Muscle of back (tissue), 3 donors: ENCODE measurements at regions not wholly inside any gene's neighbourhood (a gene's known extent, or its start where the extent isn't known, plus 50 kb on each side); places are given as distances from the start of the nearest gene placed in this dataset.
A peak's percentile ranks its signal among the peaks of the same experiment; 100 is the strongest.

Experiments used
- DNase-seq, 3 donors: peaks; one replicate each; pipeline versions ENCODE4 v3.0.0 to v3.0.0-alpha.2; 2013

GRCh38 chr13:33372251-33372919, 86.8 kb upstream of the STARD13 start:
- no peak for DNase-seq

- no peak for DNase-seq
Measured at GRCh38 chr13:33373624-33374023, 88.1 kb upstream of the STARD13 start.

GRCh38 chr13:33375421-33375820, 89.9 kb upstream of the STARD13 start:
- DNase-seq = no peak

- no peak for DNase-seq
Measured at GRCh38 chr13:33376212-33376611, 90.7 kb upstream of the STARD13 start.

DNA sequence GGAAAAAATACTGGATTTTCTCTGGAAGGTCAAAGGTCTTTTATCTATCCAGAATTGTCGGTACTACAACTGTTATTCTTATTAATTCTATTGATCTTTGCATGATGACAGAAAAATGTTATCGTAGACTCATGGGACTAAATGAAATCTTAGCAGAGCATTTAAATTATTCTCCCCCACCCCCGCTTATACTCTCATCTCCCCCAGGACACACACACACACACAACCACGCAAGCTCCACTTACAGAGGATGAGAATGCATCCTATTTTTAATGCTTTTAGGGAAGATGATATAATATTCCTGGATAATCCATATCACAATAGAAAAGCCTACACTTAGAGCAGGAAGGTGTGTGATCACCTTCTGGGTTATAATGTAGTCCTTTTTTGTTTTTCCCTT, 91.9 kb upstream of the STARD13 start:
- no peak for DNase-seq

- DNase-seq = no peak
Measured at GRCh38 chr13:33377825-33378224, 92.3 kb upstream of the STARD13 start.

DNA sequence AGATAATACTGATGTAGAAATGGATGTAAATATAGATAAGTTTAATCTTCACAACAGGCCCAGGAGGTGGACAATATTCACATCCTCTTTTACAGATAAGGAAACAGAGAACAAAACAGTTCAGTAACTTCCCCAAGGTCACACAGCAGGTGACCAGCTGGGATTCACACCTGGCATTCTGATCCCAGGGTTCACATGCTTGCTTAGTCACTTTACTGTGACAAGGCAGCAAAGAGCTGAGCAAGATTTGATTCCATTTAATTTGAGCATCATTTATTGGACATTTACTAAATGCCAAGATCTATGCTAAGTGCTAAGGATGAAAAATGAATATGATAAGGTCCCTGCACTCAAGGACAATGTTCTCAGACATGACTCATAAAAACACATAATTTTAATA, 94.1 kb upstream of the STARD13 start:
- DNase-seq = no peak

- no peak for DNase-seq
Measured at GRCh38 chr13:33380487-33381079, 95.0 kb upstream of the STARD13 start.

GRCh38 chr13:33381180-33381579, 95.6 kb upstream of the STARD13 start:
- DNase-seq = no peak

- DNase-seq = no peak
Measured at GRCh38 chr13:33381906-33382305, 96.4 kb upstream of the STARD13 start.

DNA sequence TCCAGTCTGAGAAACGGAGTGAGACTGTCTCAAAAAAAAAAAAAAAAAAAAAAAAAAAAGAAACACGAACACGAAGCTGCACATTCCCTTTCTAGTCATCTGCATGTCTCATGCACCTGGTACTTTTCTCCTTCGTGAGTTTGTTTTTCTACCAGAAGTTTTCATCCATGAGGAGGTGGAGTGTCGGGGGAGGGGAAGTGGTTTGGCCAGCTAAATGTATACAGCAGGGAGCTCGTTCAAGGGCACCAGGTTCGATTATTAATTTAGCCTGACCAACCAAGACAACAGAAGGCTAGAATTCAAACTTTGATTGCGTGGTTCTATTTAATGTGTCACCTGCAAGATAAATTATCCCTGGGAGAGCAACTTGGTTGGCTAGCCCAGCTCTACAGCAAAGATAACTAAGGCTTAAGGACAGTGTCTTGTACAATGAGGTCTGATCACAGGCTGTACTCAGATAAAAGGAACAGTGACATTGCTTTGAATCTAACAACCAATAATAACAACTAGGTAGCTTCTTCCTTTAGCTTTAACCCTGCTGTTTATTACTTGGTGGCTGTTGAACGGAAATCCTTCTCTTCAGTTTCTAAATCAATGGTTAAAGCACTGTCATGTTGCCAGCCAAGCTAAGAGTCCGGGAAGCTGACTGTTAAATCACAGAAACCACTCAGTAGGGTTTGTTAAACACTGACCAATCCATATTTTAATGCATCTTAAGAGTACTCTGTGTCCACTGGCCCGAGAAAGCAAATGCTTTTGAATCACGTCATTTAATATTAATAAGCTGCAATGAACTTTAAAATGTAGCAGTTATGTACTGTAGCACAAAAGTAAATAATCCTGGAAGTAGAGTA, 98.4 kb upstream of the STARD13 start:
- no peak for DNase-seq

- DNase-seq = no peak
Measured at GRCh38 chr13:33388286-33388998, 102.9 kb upstream of the STARD13 start.

GRCh38 chr13:33392794-33393405, 107.3 kb upstream of the STARD13 start:
- no peak for DNase-seq

GRCh38 chr13:33394294-33394932, 108.9 kb upstream of the STARD13 start:
- no peak for DNase-seq

GRCh38 chr13:33401238-33401637, 115.7 kb upstream of the STARD13 start:
- DNase-seq = peak; percentile 7 to 26 (median 10)

- no peak for DNase-seq
Measured at GRCh38 chr13:33402975-33403374, 117.4 kb upstream of the STARD13 start.

GRCh38 chr13:33403807-33404362, 118.3 kb upstream of the STARD13 start:
- no peak for DNase-seq

DNA sequence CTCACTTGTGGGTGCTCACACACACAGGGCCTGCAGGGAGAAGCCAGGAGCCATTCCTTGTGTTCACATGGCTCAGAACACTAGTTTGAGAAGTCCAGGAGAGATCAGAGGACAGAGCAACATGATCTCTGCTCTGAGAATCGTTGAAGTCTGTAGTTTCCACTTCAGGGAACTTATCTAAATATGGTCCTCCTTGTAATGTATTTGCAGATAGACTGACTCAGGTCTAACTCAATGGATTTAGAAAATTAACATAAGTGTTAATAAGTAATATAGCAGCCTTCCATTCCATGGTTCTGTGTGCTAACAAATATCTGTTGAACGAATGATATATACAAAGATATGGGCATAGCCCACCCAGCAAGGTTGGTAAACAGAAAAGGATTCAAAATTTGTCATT, 119.8 kb upstream of the STARD13 start:
- DNase-seq = no peak

DNA sequence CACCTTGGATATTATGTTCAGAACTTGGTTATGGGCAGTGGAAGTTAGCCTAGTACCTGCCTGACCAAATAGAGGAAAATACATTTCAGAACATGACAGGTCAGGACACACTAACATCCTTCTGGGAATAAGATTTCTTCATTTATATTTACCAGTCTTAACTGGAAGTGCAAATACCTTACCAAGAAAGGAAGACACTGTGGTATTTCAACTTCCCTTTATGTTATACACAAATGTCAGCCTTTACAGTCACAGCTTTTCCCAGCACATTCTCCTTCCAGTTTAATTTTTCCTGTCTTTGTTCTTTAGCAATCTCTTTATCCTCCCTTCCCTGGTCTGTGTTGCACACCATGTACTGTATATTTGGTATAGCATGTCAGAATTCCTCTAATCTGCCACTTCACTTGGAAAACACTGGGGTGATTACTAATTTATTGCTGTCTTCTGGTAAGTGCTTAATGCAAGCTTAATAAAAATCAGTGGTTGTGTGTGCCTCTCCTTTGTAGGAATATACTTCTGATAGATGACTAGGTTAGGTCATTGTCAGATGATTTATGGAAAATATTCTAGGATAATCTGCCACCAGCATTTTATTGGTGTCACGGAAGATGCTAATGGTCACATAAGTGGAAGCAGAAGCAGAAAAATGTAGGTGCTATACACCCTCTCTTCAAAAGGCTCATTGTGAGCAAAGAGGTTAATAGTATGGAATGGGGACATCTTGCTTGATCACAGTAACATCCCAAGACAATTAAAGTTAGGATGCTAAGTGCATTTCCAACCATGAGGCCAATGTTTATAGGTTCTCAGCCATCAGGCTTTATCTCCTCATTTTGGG, 124.3 kb upstream of the STARD13 start:
- no peak for DNase-seq

GRCh38 chr13:33410619-33411018, 125.1 kb upstream of the STARD13 start:
- no peak for DNase-seq
